PC-9 (cell line): ENCODE measurements at regions not wholly inside any gene's neighbourhood (a gene's known extent, or its start where the extent isn't known, plus 50 kb on each side); places are given as distances from the start of the nearest gene placed in this dataset.

Source experiments
- BruUV-seq: library from RNA; stranded (reverse); fragments of 400-500 nt; replicated peaks from 2 replicates; lab custom pipeline; 2021; lab: Mats Ljungman, UMichigan
- CTCF ChIA-PET: fragments of 300-600 bp; sonication (Branson Sonifier 250); formaldehyde crosslinking; loops from one replicate; lab custom pipeline; 2022; ENCODE audit warnings: antibody characterized with exemption; lab: Charles Lee
- POLR2A ChIA-PET: fragments of 300-600 bp; sonication (Branson Sonifier 250); formaldehyde crosslinking; loops from one replicate; lab custom pipeline; 2022; ENCODE audit warnings: antibody characterized with exemption; ENCODE audit not compliant: unreplicated experiment; lab: Charles Lee
- DNase-seq, 2 experiments: peaks; one replicate each; pipeline versions ENCODE4 v3.0.0 to v3.0.0-alpha.2; 2015 to 2022; ENCODE audit warnings: mixed read lengths in 1 of 2
- H2AFZ ChIP-seq: fragments of 200-600 bp; sonication (generic); 2 replicates; pipeline ENCODE4 v1.8.1; 2017; ENCODE audit warnings: antibody characterized with exemption
- H3F3A ChIP-seq: fragments of 200-600 bp; sonication (generic); 2 replicates; pipeline ENCODE4 v1.8.1; 2017; ENCODE audit warnings: antibody characterized with exemption, mild to moderate bottlenecking, low read depth; ENCODE audit not compliant: insufficient read depth
- H3K27ac ChIP-seq: fragments of 200-600 bp; sonication (generic); 2 replicates; pipeline ENCODE4 v1.6.1; 2016; ENCODE audit warnings: mixed run types
- H3K27me3 ChIP-seq: fragments of 200-600 bp; sonication (generic); 2 replicates; pipeline ENCODE4 v1.6.1; 2016; ENCODE audit warnings: low read depth, mixed run types; ENCODE audit not compliant: insufficient read depth
- H3K36me3 ChIP-seq: fragments of 200-600 bp; sonication (generic); 2 replicates; pipeline ENCODE4 v1.6.1; 2016; ENCODE audit warnings: low read depth, mixed run types
- H3K4me1 ChIP-seq: fragments of 200-600 bp; sonication (generic); replicated peaks from 2 replicates; pipeline ENCODE4 v1.6.1; 2016; ENCODE audit warnings: mixed run types; ENCODE audit not compliant: insufficient read depth
- H3K4me2 ChIP-seq: fragments of 200-600 bp; sonication (generic); 2 replicates; pipeline ENCODE4 v1.6.1; 2017; ENCODE audit warnings: mixed run types
- H3K4me3 ChIP-seq: fragments of 200-600 bp; sonication (generic); 2 replicates; pipeline ENCODE4 v1.6.1; 2016; ENCODE audit warnings: mixed run types
- H3K79me2 ChIP-seq: fragments of 200-600 bp; sonication (generic); 2 replicates; pipeline ENCODE4 v1.6.1; 2017; ENCODE audit warnings: low read depth, mixed run types
- H3K9me2 ChIP-seq: fragments of 200-600 bp; sonication (generic); 2 replicates; pipeline ENCODE4 v1.8.1; 2017; ENCODE audit warnings: mild to moderate bottlenecking; ENCODE audit not compliant: insufficient read depth
- H3K9me3 ChIP-seq: fragments of 200-600 bp; sonication (generic); 2 replicates; pipeline ENCODE4 v1.8.1; 2016; ENCODE audit warnings: low read depth; ENCODE audit not compliant: insufficient read depth
- H4K20me1 ChIP-seq: fragments of 200-600 bp; sonication (generic); 2 replicates; pipeline ENCODE4 v1.8.1; 2017; ENCODE audit not compliant: insufficient read depth
- EZH2 ChIP-seq: fragments of 200-600 bp; sonication (generic); IDR thresholded peaks from 2 replicates; pipeline ENCODE4 v1.8.0; 2017; ENCODE audit warnings: antibody characterized with exemption, low read depth
- intact Hi-C: fragments of 100-400 bp; cut with micrococcal nuclease; formaldehyde crosslinking; loops from one replicate; pipeline ENCODE4 v1.10.0; 2022; ENCODE audit not compliant: unreplicated experiment
- TF ChIP-seq, protein P1 (sequence below): fragments of 200-600 bp; sonication (generic); conservative IDR thresholded peaks from 2 replicates; pipeline ENCODE4 v1.6.1; 2017; ENCODE audit warnings: mixed run types, antibody characterized with exemption, mild to moderate bottlenecking, moderate library complexity

DNA sequence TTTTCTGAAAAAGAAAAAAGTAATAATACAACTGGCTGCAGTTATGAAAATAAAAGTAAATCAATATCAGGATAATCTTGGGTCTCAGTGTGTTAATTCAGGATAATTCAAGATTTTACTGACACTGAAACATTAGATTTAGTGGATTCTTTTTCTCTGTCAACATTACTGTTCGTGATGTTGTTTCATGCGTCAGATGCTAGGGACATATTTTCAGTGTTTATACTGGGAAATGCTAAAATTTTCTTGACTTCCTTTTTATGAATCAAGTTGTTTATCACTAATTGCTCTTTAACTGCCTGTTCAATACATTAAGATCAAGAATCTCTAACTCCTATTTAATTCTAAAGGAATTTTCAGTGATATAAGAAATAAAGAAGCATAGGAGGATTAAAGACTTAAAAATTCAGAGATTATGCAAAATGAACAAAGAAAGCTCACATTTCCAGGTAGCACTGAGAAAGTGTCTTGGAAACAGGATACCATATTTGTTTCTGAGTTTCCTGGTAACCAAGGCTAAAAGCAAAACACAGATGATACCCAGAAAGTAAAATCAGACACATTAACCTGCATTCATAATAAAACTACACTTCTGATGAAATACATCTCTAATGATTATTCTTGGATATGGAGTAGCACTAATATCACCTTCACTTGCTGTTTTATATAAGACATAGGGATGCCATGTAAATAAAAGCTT is 174.0 kb downstream of the ARL4C start:
- Histone ChIP-seq H3K27ac (no peak overlapping the region), H3K79me2 (no peaks in the 10 kb centered on the region), H3K36me3 (no peaks in the 10 kb centered on the region), H3K9me3 (no peaks in the 10 kb centered on the region), H2AFZ (no peak overlapping the region), H3K4me1 (no peaks in the 10 kb centered on the region), H3K27me3 (no peaks in the 10 kb centered on the region), H4K20me1 (no peaks in the 10 kb centered on the region), H3F3A (no peaks in the 10 kb centered on the region; the same call in 1 of the 2 replicates), H3K4me3 (no peak overlapping the region), H3K4me2 (no peak overlapping the region), H3K9me2 (no peaks in the 10 kb centered on the region)
- ChIA-PET POLR2A (no interaction called here), CTCF (no interaction called here)
- no TSS peak for BruUV-seq
- intact Hi-C loops, result no loop called here
- no peak for DNase-seq
- TF ChIP-seq, protein P1, sequence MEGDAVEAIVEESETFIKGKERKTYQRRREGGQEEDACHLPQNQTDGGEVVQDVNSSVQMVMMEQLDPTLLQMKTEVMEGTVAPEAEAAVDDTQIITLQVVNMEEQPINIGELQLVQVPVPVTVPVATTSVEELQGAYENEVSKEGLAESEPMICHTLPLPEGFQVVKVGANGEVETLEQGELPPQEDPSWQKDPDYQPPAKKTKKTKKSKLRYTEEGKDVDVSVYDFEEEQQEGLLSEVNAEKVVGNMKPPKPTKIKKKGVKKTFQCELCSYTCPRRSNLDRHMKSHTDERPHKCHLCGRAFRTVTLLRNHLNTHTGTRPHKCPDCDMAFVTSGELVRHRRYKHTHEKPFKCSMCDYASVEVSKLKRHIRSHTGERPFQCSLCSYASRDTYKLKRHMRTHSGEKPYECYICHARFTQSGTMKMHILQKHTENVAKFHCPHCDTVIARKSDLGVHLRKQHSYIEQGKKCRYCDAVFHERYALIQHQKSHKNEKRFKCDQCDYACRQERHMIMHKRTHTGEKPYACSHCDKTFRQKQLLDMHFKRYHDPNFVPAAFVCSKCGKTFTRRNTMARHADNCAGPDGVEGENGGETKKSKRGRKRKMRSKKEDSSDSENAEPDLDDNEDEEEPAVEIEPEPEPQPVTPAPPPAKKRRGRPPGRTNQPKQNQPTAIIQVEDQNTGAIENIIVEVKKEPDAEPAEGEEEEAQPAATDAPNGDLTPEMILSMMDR, result no peak
- no peak for TF ChIP-seq EZH2

DNA sequence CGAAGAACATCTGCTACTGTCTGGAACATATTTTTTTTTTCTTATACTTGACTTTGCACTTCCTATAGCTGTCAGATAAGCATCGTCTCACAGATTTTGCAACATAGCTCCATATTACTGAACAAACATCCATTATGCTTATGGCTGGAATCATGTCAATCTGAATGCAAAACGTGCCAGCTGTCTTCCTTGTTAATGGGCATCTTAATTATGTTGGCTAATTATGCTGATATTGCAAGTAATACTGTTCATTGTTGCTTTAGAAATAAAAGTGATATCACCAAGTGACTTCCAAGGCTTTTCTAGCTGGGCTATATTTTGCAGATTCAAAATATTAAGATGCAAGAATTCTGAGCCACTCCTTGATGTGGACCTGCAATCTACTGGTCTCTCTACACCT is 176.8 kb downstream of the ARL4C start:
- Histone ChIP-seq H3K79me2 (no peaks in the 10 kb centered on the region), H3K9me2 (no peaks in the 10 kb centered on the region), H3K4me2 (no peak overlapping the region), H3F3A (no peaks in the 10 kb centered on the region; the same call in 1 of the 2 replicates), H2AFZ (no peak overlapping the region), H3K4me3 (no peak overlapping the region), H3K27ac (no peak overlapping the region), H3K27me3 (no peaks in the 10 kb centered on the region), H3K9me3 (no peaks in the 10 kb centered on the region), H3K36me3 (no peaks in the 10 kb centered on the region), H3K4me1 (no peaks in the 10 kb centered on the region), H4K20me1 (no peaks in the 10 kb centered on the region)
- DNase-seq, result no peak
- ChIA-PET POLR2A (no interaction called here), CTCF (no interaction called here)
- BruUV-seq, result no TSS peak
- intact Hi-C loops, result no loop called here
- TF ChIP-seq, protein P1, result no peak
- TF ChIP-seq EZH2, result no peak

DNA sequence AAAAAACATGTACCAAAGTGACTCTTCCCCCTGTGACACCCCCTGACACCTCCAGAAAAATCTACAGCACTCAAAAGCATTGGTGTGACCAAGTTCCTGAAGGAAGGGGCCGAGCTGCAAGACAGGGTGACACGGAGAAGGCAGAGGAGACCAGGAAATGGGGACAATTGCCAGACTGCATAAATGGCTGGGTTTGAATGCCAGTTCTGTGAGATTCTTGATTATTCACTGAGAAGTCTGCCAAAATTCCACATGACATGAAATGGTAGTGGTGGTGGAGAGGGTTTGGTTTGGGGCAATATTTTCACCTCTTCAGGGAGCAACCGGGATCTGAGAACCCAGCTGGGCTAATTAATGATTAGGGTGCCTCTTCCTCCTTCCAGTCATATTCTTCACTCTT is 178.5 kb downstream of the ARL4C start:
- Histone ChIP-seq H2AFZ (no peak overlapping the region), H3K4me1 (no peaks in the 10 kb centered on the region), H4K20me1 (no peaks in the 10 kb centered on the region), H3K4me2 (no peak overlapping the region), H3K27me3 (no peaks in the 10 kb centered on the region), H3K36me3 (no peaks in the 10 kb centered on the region), H3K79me2 (no peaks in the 10 kb centered on the region), H3F3A (no peaks in the 10 kb centered on the region; the same call in 1 of the 2 replicates), H3K27ac (no peak overlapping the region), H3K9me3 (no peaks in the 10 kb centered on the region), H3K4me3 (no peak overlapping the region), H3K9me2 (no peaks in the 10 kb centered on the region)
- DNase-seq, result no peak
- no peak for TF ChIP-seq EZH2
- TF ChIP-seq, protein P1, result no peak
- no TSS peak for BruUV-seq
- ChIA-PET CTCF (no interaction called here), POLR2A (no interaction called here)
- intact Hi-C loops, result no loop called here
